EH (cell line): ENCODE measurements at regions not wholly inside any gene's neighbourhood (a gene's known extent, or its start where the extent isn't known, plus 50 kb on each side); places are given as distances from the start of the nearest gene placed in this dataset.
A peak's percentile ranks its signal among the peaks of the same experiment; 100 is the strongest.

Experiments used
- DNase-seq: peaks from one replicate; pipeline ENCODE4 v3.0.0-alpha.2; 2015; ENCODE audit warnings: low read depth

GRCh38 chr15:95286352-95286880, 1044.1 kb upstream of the NR2F2 start:
- DNase-seq: no peak

GRCh38 chr15:95287720-95288103, 1042.8 kb upstream of the NR2F2 start:
- DNase-seq: no peak

GRCh38 chr15:95288626-95289025, 1041.9 kb upstream of the NR2F2 start:
- no peak for DNase-seq

- DNase-seq: no peak
These were observed 1040.1 kb upstream of the NR2F2 start for GRCh38 chr15:95290176-95290974.

- peak; percentile 57 for DNase-seq
These were observed 1038.5 kb upstream of the NR2F2 start for GRCh38 chr15:95291898-95292472.

- no peak for DNase-seq
These were observed 1037.6 kb upstream of the NR2F2 start for GRCh38 chr15:95292785-95293450.

GRCh38 chr15:95293456-95294031, 1037.0 kb upstream of the NR2F2 start:
- no peak for DNase-seq

GRCh38 chr15:95295363-95295762, 1035.1 kb upstream of the NR2F2 start:
- DNase-seq: no peak

GRCh38 chr15:95295896-95296625, 1034.4 kb upstream of the NR2F2 start:
- peak; percentile 25 for DNase-seq

- no peak for DNase-seq
These were observed 1033.9 kb upstream of the NR2F2 start for GRCh38 chr15:95296643-95297042.

- DNase-seq: no peak
These were observed 1031.8 kb upstream of the NR2F2 start for GRCh38 chr15:95298729-95299128.

GRCh38 chr15:95300958-95301357, 1029.5 kb upstream of the NR2F2 start:
- peak; percentile 82 for DNase-seq

- peak; percentile 30 for DNase-seq
These were observed 1028.3 kb upstream of the NR2F2 start for GRCh38 chr15:95302206-95302605.

GRCh38 chr15:95302809-95303208, 1027.7 kb upstream of the NR2F2 start:
- no peak for DNase-seq

GRCh38 chr15:95303713-95304112, 1026.8 kb upstream of the NR2F2 start:
- no peak for DNase-seq

- peak; percentile 53 for DNase-seq
These were observed 1026.2 kb upstream of the NR2F2 start for GRCh38 chr15:95304151-95304946.

- peak; percentile 45 for DNase-seq
These were observed 1025.5 kb upstream of the NR2F2 start for GRCh38 chr15:95304947-95305400.

- DNase-seq: no peak
These were observed 1023.4 kb upstream of the NR2F2 start for GRCh38 chr15:95307115-95307514.

- no peak for DNase-seq
These were observed 1011.3 kb upstream of the NR2F2 start for GRCh38 chr15:95319242-95319641.

GRCh38 chr15:95323796-95324195, 1006.7 kb upstream of the NR2F2 start:
- no peak for DNase-seq

GRCh38 chr15:95324656-95325055, 1005.8 kb upstream of the NR2F2 start:
- no peak for DNase-seq
